ENCODE measurements at regions not wholly inside any gene's neighbourhood (a gene's known extent, or its start where the extent isn't known, plus 50 kb on each side); places are given as distances from the start of the nearest gene placed in this dataset.
A peak's percentile ranks its signal among the peaks of the same experiment; 100 is the strongest.

- no peak for DNase-seq
Observed at GRCh38 chr11:109173504-109173903, 248.5 kb upstream of the C11orf87 start.

DNA sequence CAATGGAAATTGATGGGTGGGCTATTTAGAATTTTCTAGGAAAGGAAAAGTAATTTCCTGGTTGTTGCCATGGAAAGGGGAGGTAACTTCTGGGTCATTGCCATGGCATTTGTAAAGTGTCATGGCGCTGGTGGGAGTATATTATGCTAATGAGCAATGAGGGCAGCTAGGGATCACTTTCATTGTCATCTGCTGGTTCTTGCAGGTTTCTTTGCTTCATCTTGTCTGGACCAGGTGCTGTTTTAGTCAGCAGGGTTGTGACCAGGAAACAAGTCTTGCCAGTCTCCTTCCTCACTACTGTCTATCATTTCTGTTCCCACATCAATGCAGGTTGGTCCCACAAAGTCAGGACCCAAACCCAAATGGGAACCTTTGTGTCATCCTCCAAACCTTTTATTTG, 237.6 kb upstream of the C11orf87 start:
- no peak for DNase-seq

GRCh38 chr11:109192864-109193263, 229.1 kb upstream of the C11orf87 start:
- DNase-seq: no peak

DNA sequence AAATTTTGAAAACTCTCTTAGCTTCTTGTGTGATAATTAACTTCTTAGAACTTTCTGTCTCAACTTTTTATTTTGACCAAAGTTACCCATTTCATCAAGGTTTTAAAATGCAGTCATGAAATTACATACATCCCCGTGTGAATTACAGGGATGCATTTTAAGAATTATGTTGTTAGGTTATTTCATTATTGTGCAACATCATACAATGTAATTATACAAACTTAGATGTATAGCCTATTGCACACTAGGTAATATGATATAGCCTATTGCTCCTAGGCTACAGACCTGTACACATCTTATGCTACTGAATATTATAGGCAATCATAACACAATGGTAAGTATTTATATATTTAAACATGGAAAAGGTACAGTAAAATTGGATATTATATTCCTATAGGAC, 228.1 kb upstream of the C11orf87 start:
- no peak for DNase-seq

DNA sequence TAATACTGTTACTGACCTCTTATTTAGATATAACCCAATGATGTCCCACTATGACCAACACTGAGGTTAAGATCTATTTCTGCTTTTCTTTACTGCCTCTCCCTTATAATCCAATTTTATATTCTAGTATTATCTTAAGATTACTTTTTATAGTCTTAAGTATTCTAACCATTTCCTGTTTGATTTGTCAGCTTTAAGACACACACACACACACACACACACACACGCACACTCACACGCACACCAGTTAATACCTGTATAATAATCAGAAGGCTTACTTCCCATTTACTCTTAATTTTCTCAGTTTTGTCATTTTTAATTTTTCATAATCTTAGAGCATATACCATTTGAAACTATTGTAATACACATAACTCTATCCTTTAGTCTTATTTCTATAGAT, 226.0 kb upstream of the C11orf87 start:
- DNase-seq: no peak

GRCh38 chr11:109197656-109198055, 224.3 kb upstream of the C11orf87 start:
- DNase-seq: no peak

- DNase-seq: no peak
Observed at GRCh38 chr11:109203176-109203575, 218.8 kb upstream of the C11orf87 start.

DNA sequence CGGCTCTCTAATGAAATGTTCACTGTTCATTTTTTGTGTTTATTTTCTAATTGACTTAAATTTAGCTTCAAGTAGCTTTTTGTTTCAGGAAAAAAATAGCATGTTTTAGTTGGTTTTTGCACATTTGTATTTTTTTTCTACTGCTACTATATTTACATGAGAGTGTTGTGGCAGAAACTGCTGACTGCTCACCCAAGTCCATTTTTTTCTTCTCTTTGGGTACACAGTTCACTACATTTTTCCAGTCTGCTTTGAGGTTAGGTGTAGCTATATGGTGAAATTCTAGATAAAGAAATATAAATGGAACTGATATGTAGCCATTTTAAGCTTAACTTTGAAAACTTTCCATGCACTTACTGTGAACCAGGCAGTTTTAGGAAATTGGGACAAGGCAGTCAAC, 216.7 kb upstream of the C11orf87 start:
- no peak for DNase-seq

DNA sequence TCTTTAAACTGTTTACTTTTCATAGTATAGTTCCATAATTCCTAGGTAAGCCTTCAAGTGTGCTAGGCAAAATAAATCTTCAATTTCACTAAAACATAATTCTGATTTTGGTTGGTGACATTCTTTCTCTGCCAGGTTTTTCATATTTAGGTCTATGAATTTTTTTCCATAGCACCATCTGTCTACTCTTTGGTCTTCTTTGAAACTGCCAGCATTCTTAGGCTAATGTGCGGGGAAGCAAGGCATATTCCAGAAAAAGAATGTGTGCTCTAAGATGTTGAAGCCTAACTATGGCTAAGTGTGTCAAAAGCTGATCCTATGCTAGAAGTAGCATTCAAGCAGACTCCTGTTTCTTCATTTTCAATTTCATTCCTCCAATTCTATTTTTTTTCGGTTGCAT, 213.9 kb upstream of the C11orf87 start:
- no peak for DNase-seq

GRCh38 chr11:109209572-109209971, 212.4 kb upstream of the C11orf87 start:
- no peak for DNase-seq

GRCh38 chr11:109221190-109221589, 200.8 kb upstream of the C11orf87 start:
- no peak for DNase-seq

DNA sequence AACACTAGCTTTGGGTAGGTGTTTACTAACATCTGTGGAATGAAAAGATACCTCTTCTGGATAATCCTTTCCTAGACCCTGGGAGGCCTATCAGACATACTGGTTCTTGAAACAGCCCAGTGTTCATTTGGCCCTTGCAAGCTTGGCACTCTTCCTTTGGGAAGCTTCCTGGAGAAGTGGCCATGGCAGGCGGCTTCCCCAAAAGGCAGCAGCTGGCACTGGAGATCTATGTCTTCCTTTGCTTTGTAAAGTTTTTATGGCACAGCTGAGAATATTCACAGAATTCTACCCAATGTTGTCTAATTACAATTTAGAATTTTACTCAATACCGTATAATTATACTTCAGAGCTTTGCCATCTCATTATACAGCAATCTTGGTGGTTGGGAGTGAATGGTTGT, 199.2 kb upstream of the C11orf87 start:
- DNase-seq: no peak

GRCh38 chr11:109223451-109223850, 198.5 kb upstream of the C11orf87 start:
- DNase-seq: no peak

GRCh38 chr11:109229682-109230081, 192.3 kb upstream of the C11orf87 start:
- no peak for DNase-seq

DNA sequence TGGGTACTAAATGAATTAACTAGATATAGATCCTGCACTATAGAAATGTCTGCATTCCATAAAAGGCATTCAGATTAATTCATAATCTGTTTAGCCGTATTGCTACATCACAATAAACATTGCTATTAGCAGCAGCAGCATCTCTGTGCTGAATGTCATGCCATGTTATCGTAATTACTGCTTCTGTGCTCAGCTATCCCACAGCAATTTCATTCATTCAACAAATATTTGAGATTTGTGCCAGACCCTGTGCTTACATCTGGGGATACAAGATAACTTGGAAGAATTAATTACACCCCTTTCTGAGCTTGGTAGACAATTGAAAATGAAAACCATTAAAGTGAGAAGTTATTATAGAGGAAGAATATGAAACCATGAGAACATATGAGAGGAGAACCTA, 185.8 kb upstream of the C11orf87 start:
- DNase-seq: no peak

DNA sequence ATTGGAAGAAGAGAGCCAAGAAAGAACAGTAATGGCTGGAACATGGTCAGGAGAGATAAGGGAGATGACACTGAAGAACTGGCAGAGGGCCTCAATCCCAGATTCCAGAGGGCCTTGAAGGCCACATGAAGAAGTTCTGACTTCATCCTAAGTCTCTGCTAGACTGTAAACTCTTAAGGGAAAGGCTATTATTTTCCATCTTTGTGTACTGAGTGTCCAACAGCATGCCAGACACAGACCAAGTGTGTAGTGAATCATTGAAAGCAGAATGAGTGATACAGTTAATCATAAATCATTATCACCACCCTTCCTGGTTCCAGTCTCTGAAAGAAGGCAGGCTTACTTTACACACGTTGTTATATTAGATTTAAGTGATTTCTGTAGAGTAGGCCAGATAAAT, 185.3 kb upstream of the C11orf87 start:
- no peak for DNase-seq

GRCh38 chr11:109237636-109238035, 184.4 kb upstream of the C11orf87 start:
- peak; percentile 17 for DNase-seq

GRCh38 chr11:109241988-109242536, 179.9 kb upstream of the C11orf87 start:
- DNase-seq: no peak

DNA sequence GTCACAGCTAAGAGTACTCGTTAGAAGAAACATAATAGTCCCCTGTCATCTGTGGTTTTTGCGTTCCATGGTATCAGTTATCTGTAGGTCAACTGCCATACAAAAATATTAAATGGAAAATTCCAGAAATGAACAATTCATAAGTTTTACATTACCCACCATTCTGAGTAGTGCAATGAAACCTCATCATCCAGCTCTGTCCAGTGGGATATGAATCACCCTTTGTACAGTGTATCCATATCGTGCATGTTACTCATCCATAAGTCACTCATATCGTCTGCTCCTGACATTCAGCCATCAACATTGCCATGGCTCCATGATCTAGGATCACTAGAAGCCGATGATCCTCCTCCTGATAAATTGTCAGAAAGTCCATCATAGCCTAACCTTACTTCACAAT, 174.9 kb upstream of the C11orf87 start:
- DNase-seq: no peak

DNA sequence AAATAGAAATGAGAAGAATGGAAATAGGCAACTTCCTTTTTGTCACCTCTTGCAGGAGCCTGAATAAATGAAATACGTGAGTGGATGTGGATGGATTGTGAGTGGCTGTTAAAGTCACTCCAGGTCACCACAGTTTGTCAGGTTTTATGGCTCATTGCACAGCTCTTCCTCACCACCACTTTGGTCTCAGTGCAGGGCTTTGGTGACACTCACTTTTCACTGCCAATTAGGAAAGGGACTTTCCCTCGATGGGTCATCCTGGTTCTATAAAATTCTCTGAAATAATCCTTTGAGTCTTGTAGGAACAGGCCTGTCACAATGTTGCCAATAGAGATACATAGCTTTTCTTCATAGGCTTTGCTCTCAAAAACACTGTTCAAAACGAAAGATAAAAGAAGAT, 172.4 kb upstream of the C11orf87 start:
- peak; percentile 2 for DNase-seq

DNA sequence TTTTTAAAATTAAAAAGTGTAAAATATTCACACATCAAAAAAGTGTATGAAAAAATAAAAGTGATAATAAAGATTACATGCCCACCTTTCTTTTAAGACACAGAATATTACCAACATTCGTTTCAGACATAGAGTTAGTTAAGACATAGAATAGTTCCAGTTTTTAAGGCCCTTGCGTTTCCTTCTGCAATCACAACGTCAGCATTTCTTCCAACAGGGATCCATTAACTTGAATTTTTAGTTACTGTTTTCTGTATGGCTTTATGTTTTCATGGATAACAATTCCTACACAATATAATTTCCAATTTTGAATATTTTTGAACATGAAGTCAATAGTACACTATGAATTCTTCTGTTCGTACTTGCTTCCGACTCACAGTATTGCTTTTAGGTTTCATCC, 170.8 kb upstream of the C11orf87 start:
- no peak for DNase-seq

DNA sequence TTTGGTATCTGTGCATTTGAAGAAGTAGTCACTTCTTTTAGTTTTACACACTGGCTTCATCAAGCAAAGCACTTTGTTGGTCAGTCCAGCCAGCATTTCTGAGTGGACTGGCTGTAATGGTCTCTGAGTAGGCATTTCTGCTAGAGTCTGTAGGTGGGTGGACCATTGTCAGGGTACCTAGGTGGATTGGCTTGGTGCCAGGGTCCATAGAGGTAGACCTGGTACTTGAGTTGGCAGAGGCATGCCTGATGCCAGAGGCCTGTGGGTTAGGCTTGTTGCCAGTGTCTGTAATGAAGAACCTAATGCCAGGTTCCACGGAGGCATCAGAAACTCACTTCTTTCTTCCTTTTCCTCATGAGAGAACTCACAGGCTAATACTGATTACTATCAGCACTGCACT, 157.9 kb upstream of the C11orf87 start:
- no peak for DNase-seq

GRCh38 chr11:109267293-109268095, 154.5 kb upstream of the C11orf87 start:
- no peak for DNase-seq

GRCh38 chr11:109275931-109276330, 146.1 kb upstream of the C11orf87 start:
- no peak for DNase-seq

DNA sequence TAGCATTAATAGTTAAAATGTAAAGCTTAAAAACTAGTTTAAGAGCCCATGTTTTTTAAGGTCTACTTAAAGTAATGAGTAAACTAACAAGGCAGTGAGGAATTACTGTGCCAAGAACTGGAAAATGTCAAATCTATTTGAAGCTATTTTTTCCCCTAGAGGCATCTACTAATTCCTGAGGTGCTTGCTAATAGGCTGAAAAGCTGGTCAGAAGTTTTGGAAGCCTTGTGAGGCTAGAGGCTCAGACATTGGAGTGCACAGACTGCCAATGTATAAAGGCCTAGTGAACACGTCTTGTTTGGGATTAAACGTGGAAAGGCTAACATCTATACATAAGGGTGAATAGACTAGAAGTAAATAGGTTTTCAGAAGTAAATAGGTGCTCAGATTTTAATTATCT, 136.5 kb upstream of the C11orf87 start:
- DNase-seq: no peak
